NCI-H82 (cell line): ENCODE measurements at regions not wholly inside any gene's neighbourhood (a gene's known extent, or its start where the extent isn't known, plus 50 kb on each side); places are given as distances from the start of the nearest gene placed in this dataset.

Experiments
- DNase-seq: peaks from one replicate; lab custom pipeline; 2025; lab: John Stamatoyannopoulos, UW

- no peak for DNase-seq
Measured at GRCh38 chr11:95549301-95549700, 240.3 kb downstream of the FAM76B start.

- no peak for DNase-seq
Measured at GRCh38 chr11:95548416-95548815, 241.2 kb downstream of the FAM76B start.

GRCh38 chr11:95547976-95548375 lies 241.6 kb downstream of the FAM76B start:
- DNase-seq = no peak

- no peak for DNase-seq
Measured at GRCh38 chr11:95547186-95547585, 242.4 kb downstream of the FAM76B start.

GRCh38 chr11:95545116-95545875 lies 244.3 kb downstream of the FAM76B start:
- DNase-seq = peak; percentile 21

GRCh38 chr11:95544095-95544856 lies 245.3 kb downstream of the FAM76B start:
- DNase-seq = no peak

- DNase-seq = no peak
Measured at GRCh38 chr11:95542868-95543551, 246.6 kb downstream of the FAM76B start.

- DNase-seq = no peak
Measured at GRCh38 chr11:95541715-95542114, 247.9 kb downstream of the FAM76B start.

GRCh38 chr11:95536047-95536690 lies 253.4 kb downstream of the FAM76B start:
- DNase-seq = no peak

GRCh38 chr11:95534809-95535208 lies 254.8 kb downstream of the FAM76B start:
- DNase-seq = no peak

- no peak for DNase-seq
Measured at GRCh38 chr11:95534226-95534625, 255.4 kb downstream of the FAM76B start.

GRCh38 chr11:95531116-95531515 lies 258.5 kb downstream of the FAM76B start:
- DNase-seq = no peak

GRCh38 chr11:95524314-95525036 lies 265.1 kb downstream of the FAM76B start:
- DNase-seq = peak; percentile 73

- no peak for DNase-seq
Measured at GRCh38 chr11:95522874-95523273, 266.7 kb downstream of the FAM76B start.

- DNase-seq = no peak
Measured at GRCh38 chr11:95521862-95522261, 267.7 kb downstream of the FAM76B start.

- DNase-seq = no peak
Measured at GRCh38 chr11:95521133-95521542, 268.4 kb downstream of the FAM76B start.

GRCh38 chr11:95520369-95521132 lies 269.0 kb downstream of the FAM76B start:
- DNase-seq = no peak

GRCh38 chr11:95519912-95520311 lies 269.7 kb downstream of the FAM76B start:
- no peak for DNase-seq

- DNase-seq = no peak
Measured at GRCh38 chr11:95517453-95517852, 272.1 kb downstream of the FAM76B start.

GRCh38 chr11:95516786-95517185 lies 272.8 kb downstream of the FAM76B start:
- no peak for DNase-seq

- no peak for DNase-seq
Measured at GRCh38 chr11:95516175-95516574, 273.4 kb downstream of the FAM76B start.
